GM19452 (cell line): ENCODE measurements at regions not wholly inside any gene's neighbourhood (a gene's known extent, or its start where the extent isn't known, plus 50 kb on each side); places are given as distances from the start of the nearest gene placed in this dataset.

ENCODE experiments used
- ATAC-seq: cut with Tn5 transposase; IDR thresholded peaks from one replicate; pipeline ENCODE4 v1.9.1; 2021; ENCODE audit not compliant: unreplicated experiment

- ATAC-seq: no peak
Observed at GRCh38 chr1:4511374-4511773, 143.0 kb upstream of the AJAP1 start.

GRCh38 chr1:4512636-4513035 lies 141.8 kb upstream of the AJAP1 start:
- no peak for ATAC-seq

GRCh38 chr1:4513685-4514084 lies 140.7 kb upstream of the AJAP1 start:
- ATAC-seq: no peak

DNA sequence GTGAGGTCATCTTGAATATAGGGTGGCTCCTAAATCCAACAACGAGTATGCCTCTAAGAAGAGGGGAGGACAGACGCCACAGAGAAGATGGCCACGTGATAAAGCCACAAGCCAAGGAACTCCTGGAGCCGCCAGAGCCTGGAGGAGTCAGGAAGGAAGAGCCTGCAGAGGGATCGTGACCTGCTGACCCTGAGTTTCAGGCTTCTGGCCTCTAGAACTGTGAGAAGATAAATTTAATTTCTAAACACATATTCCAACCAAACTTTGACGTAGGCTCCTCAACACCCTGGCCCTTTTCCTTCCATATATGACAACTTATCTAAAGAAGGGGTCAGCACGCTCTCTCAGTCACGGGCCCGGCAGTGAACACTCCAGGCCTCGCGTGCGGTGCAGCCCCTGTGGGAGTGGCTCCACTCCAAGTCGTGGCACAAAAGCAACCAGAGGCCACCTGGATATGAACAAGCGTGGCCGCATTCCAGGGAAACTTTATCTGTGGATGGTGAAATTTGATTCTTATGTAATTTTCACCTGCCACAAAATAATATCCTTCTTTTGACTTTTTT lies 138.6 kb upstream of the AJAP1 start:
- no peak for ATAC-seq

DNA sequence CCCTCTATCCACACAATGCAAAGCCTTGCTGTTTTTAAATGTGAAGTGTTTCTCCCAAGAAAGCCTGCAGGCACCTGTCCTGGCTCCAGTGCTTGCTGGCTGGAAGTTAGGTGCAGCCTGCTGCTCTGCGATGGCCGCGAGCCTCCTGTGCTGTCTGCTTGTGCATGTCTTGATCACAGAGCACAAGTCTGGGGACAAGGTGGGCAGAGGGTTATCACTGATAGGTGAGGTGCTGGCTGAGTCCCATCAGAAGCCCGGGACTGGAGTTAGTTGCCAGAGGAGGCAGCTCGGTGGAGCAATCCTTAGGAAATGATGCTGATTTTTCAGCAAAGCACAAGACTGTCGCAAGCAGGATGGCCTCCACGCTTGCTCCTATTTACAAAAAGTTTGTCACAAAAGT lies 137.8 kb upstream of the AJAP1 start:
- ATAC-seq: no peak

GRCh38 chr1:4517186-4517954 lies 137.0 kb upstream of the AJAP1 start:
- no peak for ATAC-seq

GRCh38 chr1:4518621-4519020 lies 135.8 kb upstream of the AJAP1 start:
- no peak for ATAC-seq

DNA sequence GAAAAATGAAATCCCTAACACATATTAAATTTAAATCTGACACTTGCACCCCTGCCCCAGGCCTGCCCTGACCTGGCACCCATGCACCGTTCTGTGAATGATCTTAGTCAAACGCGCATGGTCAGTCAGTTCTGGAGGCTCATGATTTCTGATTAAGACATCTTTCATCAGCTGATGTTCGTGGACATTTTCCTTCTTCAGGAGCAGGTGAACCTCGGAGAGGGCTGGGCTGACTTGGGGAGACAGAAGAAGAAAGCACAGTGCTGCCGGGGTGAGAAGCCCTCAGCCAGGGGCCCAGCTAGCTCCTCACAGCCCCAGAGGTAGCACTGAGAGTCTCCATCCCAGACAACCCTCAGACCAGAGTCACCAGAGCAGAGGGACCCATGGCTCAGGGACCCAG lies 134.5 kb upstream of the AJAP1 start:
- no peak for ATAC-seq

DNA sequence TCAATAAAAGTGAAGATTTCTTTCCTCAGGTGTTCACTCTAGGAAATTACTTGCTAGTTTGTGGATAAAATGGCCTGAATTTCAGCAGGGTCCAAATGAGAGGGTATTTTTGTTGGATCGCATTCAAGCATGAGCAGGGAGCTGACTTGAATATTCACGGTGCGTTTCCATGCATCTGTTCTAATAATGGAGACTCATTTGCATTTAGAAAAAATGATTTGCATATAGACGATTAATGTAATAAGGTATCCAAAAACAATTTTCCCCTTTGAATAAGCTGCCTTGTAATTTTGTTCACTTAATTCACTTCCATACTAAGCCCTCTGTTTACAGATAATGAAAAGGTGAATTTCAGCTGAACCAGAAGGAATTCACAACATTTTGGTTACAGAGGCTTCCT lies 130.9 kb upstream of the AJAP1 start:
- no peak for ATAC-seq

DNA sequence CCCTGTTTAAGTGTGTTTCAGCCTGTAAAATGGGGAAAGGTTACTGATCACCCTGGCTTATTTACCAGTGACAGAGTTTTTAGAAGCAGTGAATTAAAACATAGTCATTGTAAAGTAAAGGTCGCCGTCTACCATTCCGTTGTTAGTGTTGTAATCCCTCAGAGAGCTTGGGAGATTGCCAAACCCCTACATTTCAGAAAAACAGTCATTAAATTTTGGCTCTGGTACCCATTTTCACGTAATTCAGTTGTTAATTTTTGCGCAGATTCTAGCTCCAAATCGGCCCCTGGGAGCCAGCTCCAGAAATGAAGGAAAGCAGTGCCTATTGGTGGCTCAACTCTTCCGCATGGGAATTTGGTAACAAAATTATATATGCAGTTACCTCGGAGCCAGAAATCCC lies 127.7 kb upstream of the AJAP1 start:
- ATAC-seq: no peak

DNA sequence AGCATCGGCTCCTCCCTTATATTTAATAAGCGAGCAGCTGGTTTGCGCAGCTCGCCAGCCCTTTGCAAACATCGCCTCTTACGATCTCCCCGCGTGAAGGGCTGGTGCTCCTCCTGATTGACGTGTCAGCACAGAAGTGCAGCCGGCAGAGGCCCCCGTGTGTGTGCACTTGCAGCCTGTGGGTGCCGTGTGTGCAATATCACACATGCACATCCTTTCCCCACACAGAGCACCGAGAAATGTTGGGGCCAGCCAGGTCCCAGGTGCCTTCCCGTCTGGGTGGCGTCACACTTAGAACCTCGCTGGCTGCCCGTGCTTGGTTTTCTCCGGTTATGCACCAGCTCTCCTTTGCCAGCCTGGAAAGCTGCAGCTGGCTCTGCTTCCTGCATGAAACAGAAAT lies 126.6 kb upstream of the AJAP1 start:
- ATAC-seq: no peak

- ATAC-seq: no peak
Observed at GRCh38 chr1:4528590-4528989, 125.8 kb upstream of the AJAP1 start.

DNA sequence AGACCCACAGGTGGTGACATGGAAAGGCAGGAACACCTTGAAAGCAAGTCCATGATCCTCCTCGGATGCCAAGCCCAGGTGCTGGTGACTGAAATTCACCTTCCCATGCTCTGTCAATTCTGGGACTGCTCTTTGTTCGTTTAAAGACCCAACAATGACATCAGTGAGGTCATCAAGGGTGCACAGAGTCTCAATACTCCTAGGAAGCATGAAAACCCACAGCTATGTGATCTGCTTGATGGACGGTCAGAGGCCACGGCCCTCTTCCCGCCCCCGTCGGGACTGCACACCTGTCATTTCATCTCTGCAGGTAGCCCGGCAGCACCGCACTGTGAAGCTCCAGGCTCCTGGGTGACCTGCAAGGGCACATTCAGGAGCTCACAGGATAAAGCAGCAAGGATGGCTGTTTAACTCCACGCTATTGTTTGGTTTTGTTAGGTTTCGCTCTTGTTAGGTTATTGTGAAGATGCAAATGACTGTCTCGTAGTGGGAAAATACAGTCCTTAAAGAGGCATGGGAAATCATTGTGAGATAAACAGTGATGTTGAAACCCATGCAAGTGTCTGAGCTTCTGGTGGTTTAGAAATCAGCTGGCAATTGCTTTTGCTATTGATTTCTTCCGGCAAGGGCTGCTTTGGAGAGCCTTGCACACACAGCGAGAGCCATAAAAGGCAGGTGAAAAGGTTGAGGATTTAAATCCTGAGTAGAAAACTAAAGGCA lies 124.8 kb upstream of the AJAP1 start:
- ATAC-seq: no peak

DNA sequence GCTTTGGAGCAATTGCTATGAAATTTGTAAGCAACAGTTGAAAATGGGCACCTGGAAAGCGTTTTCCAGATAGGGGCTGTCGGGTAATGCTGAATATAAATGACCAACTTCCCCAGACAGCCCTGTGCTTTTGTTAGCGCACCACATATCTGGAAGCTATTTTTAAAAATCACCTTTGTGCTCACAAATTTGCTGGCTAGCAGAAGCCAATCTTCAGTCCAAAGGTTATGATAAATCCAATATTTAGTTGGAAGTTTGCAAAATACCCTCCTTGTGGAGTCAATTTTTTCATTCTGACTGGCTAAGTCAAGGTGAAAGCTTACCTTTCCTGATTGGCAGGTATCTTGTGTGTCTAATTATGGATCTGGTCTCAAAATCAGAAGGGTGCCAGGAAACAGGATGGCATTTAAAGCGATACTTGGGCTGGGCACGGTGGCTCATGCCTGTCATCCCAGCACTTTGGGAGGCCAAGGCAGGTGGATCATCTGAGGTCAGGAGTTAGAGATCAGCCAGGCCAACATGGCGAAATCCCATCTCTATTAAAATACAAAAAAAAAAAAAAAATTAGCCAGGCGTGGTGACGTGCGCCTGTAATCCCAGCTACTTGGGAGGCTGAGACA lies 124.1 kb upstream of the AJAP1 start:
- ATAC-seq: no peak

GRCh38 chr1:4531842-4532241 lies 122.6 kb upstream of the AJAP1 start:
- ATAC-seq: no peak

- ATAC-seq: no peak
Observed at GRCh38 chr1:4532656-4533055, 121.8 kb upstream of the AJAP1 start.

DNA sequence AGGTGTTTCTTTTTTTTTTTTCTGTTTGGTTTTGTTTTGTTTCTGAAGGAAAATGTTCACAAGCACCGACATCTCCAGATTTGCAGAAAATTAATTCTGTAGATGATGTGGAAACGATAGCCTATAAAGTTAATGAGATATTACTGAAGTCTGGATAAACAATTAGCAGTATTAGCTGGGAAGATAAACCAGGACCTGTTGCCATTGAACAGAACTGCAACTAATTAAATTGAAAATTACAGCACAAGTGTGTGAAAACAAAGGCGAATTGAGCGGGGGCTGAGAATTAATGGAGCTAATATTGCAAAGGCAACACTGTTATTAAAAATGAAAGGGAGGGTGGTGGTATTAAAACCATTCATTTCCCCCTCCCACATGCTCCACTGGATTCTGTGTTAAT lies 107.5 kb upstream of the AJAP1 start:
- no peak for ATAC-seq

- ATAC-seq: no peak
Observed at GRCh38 chr1:4549930-4550329, 104.5 kb upstream of the AJAP1 start.

DNA sequence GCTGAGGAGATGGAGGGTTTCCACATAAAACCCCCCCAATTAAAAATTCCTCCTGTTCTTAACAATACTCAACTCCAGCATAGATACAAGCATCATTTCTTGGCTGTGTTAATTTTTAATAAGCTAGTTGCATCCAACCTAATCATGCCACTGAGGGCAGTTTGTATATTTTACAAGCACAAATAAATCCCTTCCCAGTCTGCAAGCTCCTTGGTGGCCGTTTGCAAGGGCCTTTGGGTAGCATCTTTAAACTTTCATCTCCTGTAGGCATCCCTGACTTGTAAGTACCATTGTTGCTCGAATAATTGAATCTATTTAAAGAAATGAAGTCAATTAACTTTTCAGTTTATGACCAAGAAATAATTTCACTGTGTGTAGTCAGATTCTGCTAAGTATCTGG lies 103.5 kb upstream of the AJAP1 start:
- ATAC-seq: no peak

- no peak for ATAC-seq
Observed at GRCh38 chr1:4551706-4552105, 102.7 kb upstream of the AJAP1 start.

DNA sequence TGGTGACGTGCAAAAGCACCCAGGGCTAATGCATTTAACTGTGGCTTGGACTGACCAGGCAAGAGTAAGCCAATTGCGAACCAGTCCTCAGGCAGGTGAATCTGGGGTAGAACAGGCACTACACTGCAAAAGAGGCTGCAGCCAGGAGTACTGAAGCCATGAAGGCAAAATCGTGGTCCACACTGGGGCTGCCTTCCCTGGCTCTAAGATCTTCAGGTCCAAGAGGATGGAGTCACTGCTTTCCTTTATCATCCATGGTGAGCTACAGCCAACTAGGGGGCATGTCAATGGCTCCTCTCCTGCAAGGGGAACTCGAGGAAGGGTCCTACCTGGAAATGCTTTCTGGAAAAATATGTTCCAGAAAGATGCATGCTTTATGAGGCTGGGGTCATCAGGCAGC lies 100.6 kb upstream of the AJAP1 start:
- ATAC-seq: no peak

- no peak for ATAC-seq
Observed at GRCh38 chr1:4554271-4554865, 100.0 kb upstream of the AJAP1 start.
